GM23338 (cell line): ENCODE measurements at regions not wholly inside any gene's neighbourhood (a gene's known extent, or its start where the extent isn't known, plus 50 kb on each side); places are given as distances from the start of the nearest gene placed in this dataset.

ENCODE experiments used
- ATAC-seq: fragments of 200-7000 bp; cut with Tn5 transposase; 3 replicates; pipeline ENCODE4 v1.9.1; 2020
- DNase-seq: peaks from one replicate; pipeline ENCODE4 v3.0.0-alpha.2; 2015; ENCODE audit warnings: low spot score
- H2AFZ ChIP-seq: fragments of 200-600 bp; sonication (generic); 2 replicates; pipeline ENCODE4 v1.8.0; 2016; ENCODE audit warnings: antibody characterized with exemption, mild to moderate bottlenecking, moderate library complexity
- H3F3A ChIP-seq: fragments of 200-600 bp; sonication (generic); replicated peaks from 2 replicates; pipeline ENCODE4 v1.8.0; 2017; ENCODE audit warnings: antibody characterized with exemption, mixed run types, low read depth
- H3K27ac ChIP-seq: fragments of 200-600 bp; sonication (generic); 2 replicates; pipeline ENCODE4 v1.6.1; 2016; ENCODE audit warnings: low read depth
- H3K27me3 ChIP-seq: fragments of 200-600 bp; sonication (generic); 2 replicates; pipeline ENCODE4 v1.8.0; 2016; ENCODE audit warnings: mild to moderate bottlenecking, mixed run types, moderate library complexity; ENCODE audit not compliant: insufficient read depth
- H3K36me3 ChIP-seq: fragments of 200-600 bp; sonication (generic); 2 replicates; pipeline ENCODE4 v1.8.0; 2016; ENCODE audit warnings: mild to moderate bottlenecking; ENCODE audit not compliant: insufficient read depth
- H3K4me1 ChIP-seq: fragments of 200-600 bp; sonication (generic); 2 replicates; pipeline ENCODE4 v1.8.0; 2016; ENCODE audit warnings: mild to moderate bottlenecking, moderate library complexity; ENCODE audit not compliant: insufficient read depth
- H3K4me2 ChIP-seq: fragments of 200-600 bp; sonication (generic); 2 replicates; pipeline ENCODE4 v1.7.1; 2017; ENCODE audit warnings: mixed run types
- H3K4me3 ChIP-seq: fragments of 200-600 bp; sonication (generic); 2 replicates; pipeline ENCODE4 v1.6.1; 2016; ENCODE audit warnings: mixed run types
- H3K79me2 ChIP-seq: fragments of 200-600 bp; sonication (generic); replicated peaks from 2 replicates; pipeline ENCODE4 v1.8.0; 2017; ENCODE audit warnings: mild to moderate bottlenecking; ENCODE audit not compliant: insufficient read depth
- H3K9me2 ChIP-seq: fragments of 200-600 bp; sonication (generic); 2 replicates; pipeline ENCODE4 v1.8.0; 2017; ENCODE audit not compliant: insufficient read depth
- H4K20me1 ChIP-seq: fragments of 200-600 bp; sonication (generic); replicated peaks from 2 replicates; pipeline ENCODE4 v1.8.0; 2017; ENCODE audit warnings: mild to moderate bottlenecking; ENCODE audit not compliant: insufficient read depth
- H3K27ac Mint-ChIP-seq: 2 replicates; pipeline ENCODE4 v1.8.0; 2020; ENCODE audit warnings: inconsistent platforms, mild to moderate bottlenecking, moderate library complexity, mixed read lengths
- H3K27me3 Mint-ChIP-seq: 3 replicates; pipeline ENCODE4 v1.8.0; 2022; ENCODE audit warnings: low read depth, mild to moderate bottlenecking, moderate library complexity, mixed read lengths, inconsistent platforms; ENCODE audit not compliant: insufficient read depth, poor library complexity
- H3K36me3 Mint-ChIP-seq: 3 replicates; pipeline ENCODE4 v1.8.0; 2021; ENCODE audit warnings: low read depth, mild to moderate bottlenecking, inconsistent platforms, moderate library complexity, mixed read lengths
- H3K4me1 Mint-ChIP-seq: 3 replicates; pipeline ENCODE4 v1.8.0; 2020; ENCODE audit warnings: mild to moderate bottlenecking, inconsistent platforms, mixed read lengths
- H3K4me3 Mint-ChIP-seq: 3 replicates; pipeline ENCODE4 v1.8.0; 2021; ENCODE audit warnings: moderate library complexity, mild to moderate bottlenecking, inconsistent platforms, mixed read lengths
- H3K9me3 Mint-ChIP-seq: 3 replicates; pipeline ENCODE4 v1.8.0; 2020; ENCODE audit warnings: moderate library complexity, mild to moderate bottlenecking, inconsistent platforms, mixed read lengths
- CREB1 ChIP-seq: fragments of 250-450 bp; sonication (Bioruptor Pico); IDR thresholded peaks from 2 replicates; pipeline ENCODE4 v1.5.0; 2020; ENCODE audit warnings: low read depth, mild to moderate bottlenecking, moderate library complexity
- EZH2 ChIP-seq: fragments of 200-600 bp; sonication (generic); IDR thresholded peaks from one replicate; pipeline ENCODE4 v1.8.0; 2017; ENCODE audit warnings: antibody characterized with exemption, mild to moderate bottlenecking, low read depth; ENCODE audit not compliant: unreplicated experiment
- JUNB ChIP-seq: IDR thresholded peaks from one replicate; pipeline ENCODE4 v1.6.1; 2016; ENCODE audit warnings: antibody characterized with exemption; ENCODE audit not compliant: unreplicated experiment
- NANOG ChIP-seq: IDR thresholded peaks from 2 replicates; pipeline ENCODE4 v1.6.1; 2016; ENCODE audit warnings: antibody characterized with exemption, borderline replicate concordance
- POLR2AphosphoS5 ChIP-seq: IDR thresholded peaks from 2 replicates; pipeline ENCODE4 v1.6.1; 2016; ENCODE audit warnings: antibody characterized with exemption, low read depth
- ZNF331 ChIP-seq: fragments of 250-450 bp; sonication (Bioruptor Pico); IDR thresholded peaks from 2 replicates; pipeline ENCODE4 v1.5.0; 2020; ENCODE audit warnings: low read depth, mild to moderate bottlenecking, moderate library complexity
- ZNF462 ChIP-seq: fragments of 250-450 bp; sonication (Bioruptor Pico); IDR thresholded peaks from 2 replicates; pipeline ENCODE4 v1.5.0; 2020; ENCODE audit warnings: mild to moderate bottlenecking, moderate library complexity
- TF ChIP-seq, protein P1 (sequence below): IDR thresholded peaks from one replicate; pipeline ENCODE4 v1.6.1; 2018; ENCODE audit warnings: antibody characterized with exemption; ENCODE audit not compliant: unreplicated experiment

GRCh38 chr6:146989860-146990259, 214.4 kb upstream of the STXBP5 start (continued):
- TF ChIP-seq ZNF462 (no peak), ZNF331 (CRISPR knock-in tag) (no peak), JUNB (no peak), CREB1 (CRISPR knock-in tag) (no peak), POLR2AphosphoS5 (no peak), EZH2 (no peak)
- TF ChIP-seq, protein P1, sequence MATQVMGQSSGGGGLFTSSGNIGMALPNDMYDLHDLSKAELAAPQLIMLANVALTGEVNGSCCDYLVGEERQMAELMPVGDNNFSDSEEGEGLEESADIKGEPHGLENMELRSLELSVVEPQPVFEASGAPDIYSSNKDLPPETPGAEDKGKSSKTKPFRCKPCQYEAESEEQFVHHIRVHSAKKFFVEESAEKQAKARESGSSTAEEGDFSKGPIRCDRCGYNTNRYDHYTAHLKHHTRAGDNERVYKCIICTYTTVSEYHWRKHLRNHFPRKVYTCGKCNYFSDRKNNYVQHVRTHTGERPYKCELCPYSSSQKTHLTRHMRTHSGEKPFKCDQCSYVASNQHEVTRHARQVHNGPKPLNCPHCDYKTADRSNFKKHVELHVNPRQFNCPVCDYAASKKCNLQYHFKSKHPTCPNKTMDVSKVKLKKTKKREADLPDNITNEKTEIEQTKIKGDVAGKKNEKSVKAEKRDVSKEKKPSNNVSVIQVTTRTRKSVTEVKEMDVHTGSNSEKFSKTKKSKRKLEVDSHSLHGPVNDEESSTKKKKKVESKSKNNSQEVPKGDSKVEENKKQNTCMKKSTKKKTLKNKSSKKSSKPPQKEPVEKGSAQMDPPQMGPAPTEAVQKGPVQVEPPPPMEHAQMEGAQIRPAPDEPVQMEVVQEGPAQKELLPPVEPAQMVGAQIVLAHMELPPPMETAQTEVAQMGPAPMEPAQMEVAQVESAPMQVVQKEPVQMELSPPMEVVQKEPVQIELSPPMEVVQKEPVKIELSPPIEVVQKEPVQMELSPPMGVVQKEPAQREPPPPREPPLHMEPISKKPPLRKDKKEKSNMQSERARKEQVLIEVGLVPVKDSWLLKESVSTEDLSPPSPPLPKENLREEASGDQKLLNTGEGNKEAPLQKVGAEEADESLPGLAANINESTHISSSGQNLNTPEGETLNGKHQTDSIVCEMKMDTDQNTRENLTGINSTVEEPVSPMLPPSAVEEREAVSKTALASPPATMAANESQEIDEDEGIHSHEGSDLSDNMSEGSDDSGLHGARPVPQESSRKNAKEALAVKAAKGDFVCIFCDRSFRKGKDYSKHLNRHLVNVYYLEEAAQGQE, result no peak

GRCh38 chr6:146990284-146990683, 213.9 kb upstream of the STXBP5 start:
- H3K27me3 ChIP-seq, result no peaks in the 10 kb centered on the region
- Mint-ChIP-seq H3K4me1 (no peaks in the 10 kb centered on the region), H3K27me3 (no peaks in the 10 kb centered on the region), H3K27ac (no peak overlapping the region), H3K4me3 (no peak overlapping the region), H3K36me3 (no peaks in the 10 kb centered on the region), H3K9me3 (no peaks in the 10 kb centered on the region)
- no peak overlapping the region for H3K4me3 ChIP-seq
- H3K36me3 ChIP-seq, result no peaks in the 10 kb centered on the region
- H3K27ac ChIP-seq, result no peak overlapping the region
- no peak for DNase-seq
- no peaks in the 10 kb centered on the region for H3K4me1 ChIP-seq
- H3F3A ChIP-seq, result no peaks in the 10 kb centered on the region
- ATAC-seq, result no peak
- H3K4me2 ChIP-seq, result no peak overlapping the region
- TF ChIP-seq CREB1 (CRISPR knock-in tag) (no peak), POLR2AphosphoS5 (no peak), NANOG (no peak)
- no peaks in the 10 kb centered on the region for H3K79me2 ChIP-seq
- no peaks in the 10 kb centered on the region for H4K20me1 ChIP-seq
- H2AFZ ChIP-seq, result no peak overlapping the region
- H3K9me2 ChIP-seq, result no peaks in the 10 kb centered on the region
